ENCODE measurements at regions not wholly inside any gene's neighbourhood (a gene's known extent, or its start where the extent isn't known, plus 50 kb on each side); places are given as distances from the start of the nearest gene placed in this dataset.

DNA sequence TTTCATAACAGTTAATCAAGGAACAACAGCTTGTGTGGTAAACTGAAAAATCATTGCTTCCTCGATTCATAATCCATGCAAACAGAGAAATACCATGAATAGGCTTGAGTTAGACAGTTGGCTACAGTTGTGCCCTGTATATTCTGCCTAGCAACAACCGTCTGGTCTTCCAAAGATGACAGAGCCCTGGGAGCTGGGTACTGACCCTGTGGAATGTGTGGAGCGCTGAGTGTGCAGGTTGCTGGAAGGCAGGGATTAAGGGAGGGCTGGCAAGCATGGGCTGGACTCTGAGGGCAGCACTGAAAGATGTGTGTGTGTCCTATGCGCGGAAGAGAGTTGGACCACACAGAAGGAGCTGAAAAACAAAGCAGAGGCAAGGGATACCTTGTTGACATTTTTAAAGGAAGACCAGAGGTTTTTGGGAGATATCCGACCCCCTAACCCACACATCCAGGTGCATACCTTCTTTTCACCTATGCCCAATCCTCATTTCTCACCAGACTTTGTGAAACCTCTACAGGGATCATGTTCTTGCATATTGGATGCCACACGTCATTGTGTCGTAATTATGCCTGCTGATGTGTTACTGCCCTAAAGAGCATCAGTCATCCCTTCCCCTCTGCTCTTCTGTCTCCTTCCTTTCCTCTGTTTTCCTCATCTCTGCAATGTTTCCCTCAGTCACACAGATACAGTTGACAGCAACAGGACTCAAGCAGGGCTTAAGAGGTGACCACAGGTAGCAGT, 58.2 kb upstream of the VGLL2 start:
- no peak for DNase-seq (ENCODE audit: low read depth in 2 of 2)
- TF ChIP-seq, protein P1, sequence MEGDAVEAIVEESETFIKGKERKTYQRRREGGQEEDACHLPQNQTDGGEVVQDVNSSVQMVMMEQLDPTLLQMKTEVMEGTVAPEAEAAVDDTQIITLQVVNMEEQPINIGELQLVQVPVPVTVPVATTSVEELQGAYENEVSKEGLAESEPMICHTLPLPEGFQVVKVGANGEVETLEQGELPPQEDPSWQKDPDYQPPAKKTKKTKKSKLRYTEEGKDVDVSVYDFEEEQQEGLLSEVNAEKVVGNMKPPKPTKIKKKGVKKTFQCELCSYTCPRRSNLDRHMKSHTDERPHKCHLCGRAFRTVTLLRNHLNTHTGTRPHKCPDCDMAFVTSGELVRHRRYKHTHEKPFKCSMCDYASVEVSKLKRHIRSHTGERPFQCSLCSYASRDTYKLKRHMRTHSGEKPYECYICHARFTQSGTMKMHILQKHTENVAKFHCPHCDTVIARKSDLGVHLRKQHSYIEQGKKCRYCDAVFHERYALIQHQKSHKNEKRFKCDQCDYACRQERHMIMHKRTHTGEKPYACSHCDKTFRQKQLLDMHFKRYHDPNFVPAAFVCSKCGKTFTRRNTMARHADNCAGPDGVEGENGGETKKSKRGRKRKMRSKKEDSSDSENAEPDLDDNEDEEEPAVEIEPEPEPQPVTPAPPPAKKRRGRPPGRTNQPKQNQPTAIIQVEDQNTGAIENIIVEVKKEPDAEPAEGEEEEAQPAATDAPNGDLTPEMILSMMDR (IDR thresholded peaks at IDR 0.05; ENCODE audit: low read depth, low read length), result no peak
- H3K4me3 ChIP-seq (replicated peaks in 1 of 2; ENCODE audit: low read depth in 2 of 2, low read length in 2 of 2), result no peak overlapping the region

DNA sequence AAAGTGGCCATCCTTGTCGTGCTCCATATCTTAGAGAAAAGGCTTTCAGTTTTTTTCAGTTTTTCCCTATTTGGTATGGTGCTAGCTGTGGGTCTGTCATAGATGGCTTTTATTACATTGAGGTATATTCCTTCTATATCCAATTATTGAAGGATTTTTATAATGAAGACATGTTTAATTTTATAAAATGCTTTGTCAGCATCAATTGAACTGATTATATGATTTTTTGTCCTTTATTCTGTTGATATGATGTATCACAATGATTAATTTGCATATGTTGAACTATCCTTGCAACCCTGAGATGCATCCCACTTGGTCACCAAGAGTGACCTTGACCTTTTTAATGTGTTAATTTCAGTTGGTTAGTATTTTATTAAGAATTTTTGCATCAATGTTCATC, 55.1 kb upstream of the VGLL2 start:
- DNase-seq (ENCODE audit: low read depth in 2 of 2), result no peak
- no peak overlapping the region for H3K4me3 ChIP-seq (replicated peaks in 1 of 2; ENCODE audit: low read depth in 2 of 2, low read length in 2 of 2)
- TF ChIP-seq, protein P1 (IDR thresholded peaks at IDR 0.05; ENCODE audit: low read depth, low read length), result no peak

GRCh38 chr6:117215353-117216090, 49.8 kb upstream of the VGLL2 start:
- no peak overlapping the region for H3K4me3 ChIP-seq (replicated peaks in 1 of 2; ENCODE audit: low read depth in 2 of 2, low read length in 2 of 2)
- no peak for DNase-seq (ENCODE audit: low read depth in 2 of 2)
- TF ChIP-seq, protein P1 (IDR thresholded peaks at IDR 0.05; ENCODE audit: low read depth, low read length), result no peak
